Endothelial cell of umbilical vein (primary cell): ENCODE measurements at regions not wholly inside any gene's neighbourhood (a gene's known extent, or its start where the extent isn't known, plus 50 kb on each side); places are given as distances from the start of the nearest gene placed in this dataset.

Experiments used
- MAX ChIP-seq: IDR thresholded peaks from 2 replicates; pipeline ENCODE4 v1.6.1; 2011; ENCODE audit not compliant: insufficient read depth, insufficient read length
- POLR2A ChIP-seq: IDR thresholded peaks from 2 replicates; pipeline ENCODE4 v1.6.1; 2012; ENCODE audit warnings: low read depth, mild to moderate bottlenecking, control low read depth, low read length
- POLR2AphosphoS5 ChIP-seq: IDR thresholded peaks from 2 replicates; pipeline ENCODE4 v1.6.1; 2012; ENCODE audit warnings: low read depth, mild to moderate bottlenecking, control low read depth, low read length, moderate library complexity; ENCODE audit not compliant: insufficient read depth
- TF ChIP-seq, protein P1 (sequence below), 2 donors: IDR thresholded peaks; 1 replicate in 1 of 2; 2 replicates in 1 of 2; pipeline ENCODE4 v1.5.1; 2011; ENCODE audit warnings: low read length in 2 of 2, mild to moderate bottlenecking in 2 of 2, moderate library complexity in 2 of 2, control low read depth in 1 of 2, inconsistent platforms in 1 of 2, low read depth in 1 of 2; ENCODE audit not compliant: insufficient read depth in 1 of 2; ENCODE audit errors: extremely low read depth in 1 of 2

DNA sequence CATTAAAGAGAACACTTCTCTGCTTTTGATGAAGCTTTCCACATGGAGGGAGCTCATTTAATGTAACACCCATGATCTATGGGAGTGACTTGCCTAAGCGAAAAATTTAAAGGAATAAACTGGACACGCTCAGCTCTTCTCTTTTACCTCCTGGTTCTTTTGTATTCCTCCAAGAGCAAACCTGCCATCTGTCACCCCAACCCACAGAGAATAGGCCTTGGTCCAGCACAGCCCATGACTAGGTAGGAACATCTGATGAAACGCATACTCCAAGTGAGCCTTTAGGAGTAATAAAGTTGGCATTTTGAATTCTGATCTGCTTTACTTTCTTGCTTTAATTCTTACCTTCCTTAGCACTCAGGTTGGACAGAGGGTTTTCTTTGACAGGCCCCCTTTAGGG, 389.0 kb downstream of the HNRNPD start:
- TF ChIP-seq, protein P1, sequence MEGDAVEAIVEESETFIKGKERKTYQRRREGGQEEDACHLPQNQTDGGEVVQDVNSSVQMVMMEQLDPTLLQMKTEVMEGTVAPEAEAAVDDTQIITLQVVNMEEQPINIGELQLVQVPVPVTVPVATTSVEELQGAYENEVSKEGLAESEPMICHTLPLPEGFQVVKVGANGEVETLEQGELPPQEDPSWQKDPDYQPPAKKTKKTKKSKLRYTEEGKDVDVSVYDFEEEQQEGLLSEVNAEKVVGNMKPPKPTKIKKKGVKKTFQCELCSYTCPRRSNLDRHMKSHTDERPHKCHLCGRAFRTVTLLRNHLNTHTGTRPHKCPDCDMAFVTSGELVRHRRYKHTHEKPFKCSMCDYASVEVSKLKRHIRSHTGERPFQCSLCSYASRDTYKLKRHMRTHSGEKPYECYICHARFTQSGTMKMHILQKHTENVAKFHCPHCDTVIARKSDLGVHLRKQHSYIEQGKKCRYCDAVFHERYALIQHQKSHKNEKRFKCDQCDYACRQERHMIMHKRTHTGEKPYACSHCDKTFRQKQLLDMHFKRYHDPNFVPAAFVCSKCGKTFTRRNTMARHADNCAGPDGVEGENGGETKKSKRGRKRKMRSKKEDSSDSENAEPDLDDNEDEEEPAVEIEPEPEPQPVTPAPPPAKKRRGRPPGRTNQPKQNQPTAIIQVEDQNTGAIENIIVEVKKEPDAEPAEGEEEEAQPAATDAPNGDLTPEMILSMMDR (IDR thresholded peaks at IDR 0.05; ENCODE audit: extremely low read depth in 1 of 2, insufficient read depth in 1 of 2, low read depth in 1 of 2, low read length in 2 of 2), result no peak
- TF ChIP-seq MAX, result no peak
- TF ChIP-seq POLR2A, result no peak
- no peak for TF ChIP-seq POLR2AphosphoS5
